ENCODE measurements at regions not wholly inside any gene's neighbourhood (a gene's known extent, or its start where the extent isn't known, plus 50 kb on each side); places are given as distances from the start of the nearest gene placed in this dataset.
A peak's percentile ranks its signal among the peaks of the same experiment; 100 is the strongest.

DNA sequence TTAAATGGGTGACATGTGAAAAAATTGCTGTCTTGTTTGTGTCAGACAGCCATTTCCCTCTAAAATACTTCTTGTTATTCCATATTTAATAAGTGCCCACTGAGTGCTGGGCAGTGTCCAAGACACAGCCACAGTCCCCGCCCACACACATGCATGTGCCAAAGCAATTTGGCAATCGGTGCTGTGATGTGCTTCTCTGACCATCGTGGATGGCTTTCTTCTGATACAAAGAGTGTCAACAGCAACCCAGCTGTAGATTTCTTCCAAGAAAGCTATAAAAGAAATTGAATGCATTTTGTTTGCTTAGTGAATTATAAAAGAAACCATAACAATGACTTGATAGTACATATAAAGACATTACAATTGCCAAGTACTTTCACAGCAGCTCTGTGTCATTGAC, 140.5 kb upstream of the ATXN1 start:
- TF ChIP-seq, protein P1, sequence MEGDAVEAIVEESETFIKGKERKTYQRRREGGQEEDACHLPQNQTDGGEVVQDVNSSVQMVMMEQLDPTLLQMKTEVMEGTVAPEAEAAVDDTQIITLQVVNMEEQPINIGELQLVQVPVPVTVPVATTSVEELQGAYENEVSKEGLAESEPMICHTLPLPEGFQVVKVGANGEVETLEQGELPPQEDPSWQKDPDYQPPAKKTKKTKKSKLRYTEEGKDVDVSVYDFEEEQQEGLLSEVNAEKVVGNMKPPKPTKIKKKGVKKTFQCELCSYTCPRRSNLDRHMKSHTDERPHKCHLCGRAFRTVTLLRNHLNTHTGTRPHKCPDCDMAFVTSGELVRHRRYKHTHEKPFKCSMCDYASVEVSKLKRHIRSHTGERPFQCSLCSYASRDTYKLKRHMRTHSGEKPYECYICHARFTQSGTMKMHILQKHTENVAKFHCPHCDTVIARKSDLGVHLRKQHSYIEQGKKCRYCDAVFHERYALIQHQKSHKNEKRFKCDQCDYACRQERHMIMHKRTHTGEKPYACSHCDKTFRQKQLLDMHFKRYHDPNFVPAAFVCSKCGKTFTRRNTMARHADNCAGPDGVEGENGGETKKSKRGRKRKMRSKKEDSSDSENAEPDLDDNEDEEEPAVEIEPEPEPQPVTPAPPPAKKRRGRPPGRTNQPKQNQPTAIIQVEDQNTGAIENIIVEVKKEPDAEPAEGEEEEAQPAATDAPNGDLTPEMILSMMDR (IDR thresholded peaks at IDR 0.05) = no peak
- TF ChIP-seq POLR2A (IDR thresholded peaks at IDR 0.05) (no peak), POLR2AphosphoS5 (IDR thresholded peaks at IDR 0.05) (peak in 1 of 2 donors; percentile 25)

Measured in upper lobe of left lung (tissue), 4 donors.